ENCODE measurements at regions not wholly inside any gene's neighbourhood (a gene's known extent, or its start where the extent isn't known, plus 50 kb on each side); places are given as distances from the start of the nearest gene placed in this dataset.

GRCh38 chr7:81098213-81098612, 179.4 kb upstream of the SEMA3C start:
- no peaks in the 10 kb centered on the region for H3K4me1 ChIP-seq (ENCODE audit: insufficient read depth)
- WGBS, 3 donors = 54 to 79% (median 61%) methylated on average over 3 of the region's 3 CpGs

GRCh38 chr7:81094952-81095351, 176.1 kb upstream of the SEMA3C start:
- no peaks in the 10 kb centered on the region for H3K4me1 ChIP-seq (ENCODE audit: insufficient read depth)
- intact Hi-C loops (cut with DNase I) = no loop called here
- no peaks in the 10 kb centered on the region for H3K36me3 ChIP-seq
- no peak overlapping the region for H3K4me3 ChIP-seq
- no peak overlapping the region for H3K27ac ChIP-seq
- TF ChIP-seq EP300 (IDR thresholded peaks at IDR 0.05) (no peak), CTCF (IDR thresholded peaks at IDR 0.05) (no peak), POLR2A (IDR thresholded peaks at IDR 0.05) (no peak)
- DNase-seq = no peak
- WGBS, 3 donors = 88 to 95% (median 90%) methylated on average over 3 of the region's 3 CpGs
- no peaks in the 10 kb centered on the region for H3K9me3 ChIP-seq
- no peaks in the 10 kb centered on the region for H3K27me3 ChIP-seq

More at GRCh38 chr7:81098213-81098612, 179.4 kb upstream of the SEMA3C start:
- Histone ChIP-seq H3K36me3 (no peaks in the 10 kb centered on the region), H3K27ac (no peak overlapping the region), H3K4me3 (no peak overlapping the region), H3K27me3 (no peaks in the 10 kb centered on the region), H3K9me3 (no peaks in the 10 kb centered on the region)
- TF ChIP-seq POLR2A (IDR thresholded peaks at IDR 0.05) (no peak), EP300 (IDR thresholded peaks at IDR 0.05) (no peak), CTCF (IDR thresholded peaks at IDR 0.05) (no peak)
- DNase-seq = no peak
- intact Hi-C loops (cut with DNase I) = no loop called here

GRCh38 chr7:81081616-81082015, 162.8 kb upstream of the SEMA3C start:
- TF ChIP-seq CTCF (IDR thresholded peaks at IDR 0.05) (no peak), EP300 (IDR thresholded peaks at IDR 0.05) (no peak), POLR2A (IDR thresholded peaks at IDR 0.05) (no peak)
- DNase-seq = no peak
- H3K4me1 ChIP-seq (ENCODE audit: insufficient read depth) = no peaks in the 10 kb centered on the region
- H3K27me3 ChIP-seq = no peaks in the 10 kb centered on the region
- no peak overlapping the region for H3K4me3 ChIP-seq
- H3K9me3 ChIP-seq = no peaks in the 10 kb centered on the region
- no peaks in the 10 kb centered on the region for H3K36me3 ChIP-seq
- intact Hi-C loops (cut with DNase I) = no loop called here
- no peak overlapping the region for H3K27ac ChIP-seq

GRCh38 chr7:81080553-81080952, 161.7 kb upstream of the SEMA3C start:
- no peaks in the 10 kb centered on the region for H3K9me3 ChIP-seq
- H3K36me3 ChIP-seq = no peaks in the 10 kb centered on the region
- intact Hi-C loops (cut with DNase I) = no loop called here
- 52 to 58% (median 56%) methylated on average over 1 of the region's 1 CpG for WGBS, 3 donors
- H3K4me3 ChIP-seq = no peak overlapping the region
- H3K4me1 ChIP-seq (ENCODE audit: insufficient read depth) = no peaks in the 10 kb centered on the region
- TF ChIP-seq EP300 (IDR thresholded peaks at IDR 0.05) (no peak), POLR2A (IDR thresholded peaks at IDR 0.05) (no peak), CTCF (IDR thresholded peaks at IDR 0.05) (no peak)
- no peak overlapping the region for H3K27ac ChIP-seq
- no peaks in the 10 kb centered on the region for H3K27me3 ChIP-seq
- DNase-seq = no peak

- Histone ChIP-seq H3K27me3 (no peaks in the 10 kb centered on the region), H3K9me3 (no peaks in the 10 kb centered on the region), H3K36me3 (no peaks in the 10 kb centered on the region), H3K4me1 (ENCODE audit: insufficient read depth) (no peaks in the 10 kb centered on the region), H3K27ac (no peak overlapping the region), H3K4me3 (no peak overlapping the region)
- intact Hi-C loops (cut with DNase I) = no loop called here
- DNase-seq = no peak
- 35 to 60% (median 49%) methylated on average over 1 of the region's 1 CpG for WGBS, 3 donors
- TF ChIP-seq POLR2A (IDR thresholded peaks at IDR 0.05) (no peak), CTCF (IDR thresholded peaks at IDR 0.05) (no peak), EP300 (IDR thresholded peaks at IDR 0.05) (no peak)
These were observed 160.9 kb upstream of the SEMA3C start for GRCh38 chr7:81079746-81080145.

All from ovary (tissue), 7 donors.